SK-N-SH (cell line): ENCODE measurements at regions not wholly inside any gene's neighbourhood (a gene's known extent, or its start where the extent isn't known, plus 50 kb on each side); places are given as distances from the start of the nearest gene placed in this dataset.

Experiments used
- CTCF ChIA-PET: fragments of 300-600, 350-600 bp; formaldehyde crosslinking; extraction: SDS; loops from one replicate; lab custom pipeline; 2021; lab: Yijun Ruan, JAX
- POLR2A ChIA-PET: fragments of 350-600 bp; sonication (Branson Sonifier 250); formaldehyde crosslinking; extraction: SDS; loops from one replicate; lab custom pipeline; 2020; ENCODE audit warnings: antibody characterized with exemption, inconsistent platforms; lab: Yijun Ruan, JAX
- DNase-seq: peaks from one replicate; pipeline ENCODE4 v3.0.0; 2012
- H2AFZ ChIP-seq: fragments of 200-600 bp; sonication (generic); 2 replicates; pipeline ENCODE4 v1.8.1; 2016; ENCODE audit warnings: antibody characterized with exemption, mild to moderate bottlenecking, low read depth
- H3F3A ChIP-seq: fragments of 200-600 bp; sonication (generic); replicated peaks from 2 replicates; pipeline ENCODE3; 2016; ENCODE audit warnings: antibody characterized with exemption, mild to moderate bottlenecking; ENCODE audit not compliant: insufficient read depth
- H3K27ac ChIP-seq, 2 experiments: fragments of 200-500 bp in 1 of 2; fragments of 200-600 bp in 1 of 2; sonication (Bioruptor generic) in 1 of 2; sonication (generic), shearing (Covaris generic) in 1 of 2; 2 replicates each; pipeline versions ENCODE4 v1.5.1 to v1.6.1; 2014 to 2016; ENCODE audit warnings: low read depth in 2 of 2, inconsistent platforms in 1 of 2, low read length in 1 of 2, mild to moderate bottlenecking in 1 of 2, mixed read lengths in 1 of 2
- H3K27me3 ChIP-seq: fragments of 200-600 bp; sonication (generic), shearing (Covaris generic); 2 replicates; pipeline ENCODE4 v1.6.1; 2016; ENCODE audit warnings: mixed run types; ENCODE audit not compliant: insufficient read depth
- H3K36me3 ChIP-seq, 2 experiments: fragments of 200-500 bp in 1 of 2; fragments of 200-600 bp in 1 of 2; sonication (Bioruptor generic) in 1 of 2; sonication (generic) in 1 of 2; replicated peaks in 1 of 2; 2 replicates each; pipeline versions ENCODE3 to v1.5.1; 2014 to 2016; ENCODE audit warnings: low read length in 1 of 2, mild to moderate bottlenecking in 1 of 2; ENCODE audit not compliant: insufficient read depth in 2 of 2, control insufficient read depth in 1 of 2
- H3K4me1 ChIP-seq, 2 experiments: fragments of 200-500 bp in 1 of 2; fragments of 200-600 bp in 1 of 2; sonication (Bioruptor generic) in 1 of 2; sonication (generic), shearing (Covaris generic) in 1 of 2; 2 replicates each; pipeline versions ENCODE4 v1.5.1 to v1.6.1; 2014 to 2016; ENCODE audit warnings: low read depth in 1 of 2, low read length in 1 of 2, mixed run types in 1 of 2; ENCODE audit not compliant: insufficient read depth in 2 of 2, control insufficient read depth in 1 of 2
- H3K4me2 ChIP-seq: fragments of 200-600 bp; sonication (generic), shearing (Covaris generic); 2 replicates; pipeline ENCODE4 v1.6.1; 2017; ENCODE audit warnings: mixed run types
- H3K4me3 ChIP-seq, 2 experiments: fragments of 200-500 bp in 1 of 2; fragments of 200-600 bp in 1 of 2; sonication (Bioruptor generic) in 1 of 2; sonication (generic), shearing (Covaris generic) in 1 of 2; 2 replicates each; pipeline versions ENCODE4 v1.5.1 to v1.8.1; 2014 to 2016; ENCODE audit warnings: low read depth in 2 of 2, inconsistent platforms in 1 of 2, low read length in 1 of 2, mild to moderate bottlenecking in 1 of 2, mixed read lengths in 1 of 2, moderate library complexity in 1 of 2
- H3K79me2 ChIP-seq: fragments of 200-600 bp; sonication (generic); 2 replicates; pipeline ENCODE4 v1.8.1; 2017; ENCODE audit warnings: mild to moderate bottlenecking; ENCODE audit not compliant: insufficient read depth
- H3K9ac ChIP-seq: fragments of 200-600 bp; sonication (generic); 2 replicates; pipeline ENCODE4 v1.6.1; 2017; ENCODE audit warnings: mixed run types
- H3K9me2 ChIP-seq: fragments of 200-600 bp; sonication (generic); 2 replicates; pipeline ENCODE4 v1.6.1; 2017; ENCODE audit warnings: mixed run types
- H3K9me3 ChIP-seq: fragments of 200-600 bp; sonication (generic); 2 replicates; pipeline ENCODE4 v1.6.1; 2017; ENCODE audit warnings: mixed run types, mild to moderate bottlenecking, moderate library complexity
- H4K20me1 ChIP-seq: fragments of 200-600 bp; sonication (generic); 2 replicates; pipeline ENCODE4 v1.6.1; 2017; ENCODE audit warnings: mild to moderate bottlenecking, mixed run types; ENCODE audit not compliant: insufficient read depth
- ELF1 ChIP-seq: IDR thresholded peaks from 2 replicates; pipeline ENCODE4 v1.4.0; 2012
- EZH2phosphoT487 ChIP-seq: fragments of 200-600 bp; sonication (generic); IDR thresholded peaks from 2 replicates; pipeline ENCODE4 v1.6.1; 2017; ENCODE audit warnings: low read depth, mixed run types, mild to moderate bottlenecking, antibody characterized with exemption, moderate library complexity, borderline replicate concordance
- FOSL2 ChIP-seq: IDR thresholded peaks from 2 replicates; pipeline ENCODE4 v1.4.0; 2012; ENCODE audit warnings: low read depth, mild to moderate bottlenecking, moderate library complexity, borderline replicate concordance
- FOXJ3 ChIP-seq: sonication (generic); formaldehyde crosslinking; IDR thresholded peaks from 2 replicates; pipeline ENCODE4 v1.5.1; 2020; ENCODE audit warnings: mild to moderate bottlenecking, missing genetic modification reagents
- IRF3 ChIP-seq: fragments of 150-350 bp; IDR thresholded peaks from 2 replicates; pipeline ENCODE4 v1.6.1; 2016; ENCODE audit warnings: mild to moderate bottlenecking, low read depth, low read length
- JUND ChIP-seq: IDR thresholded peaks from 2 replicates; pipeline ENCODE4 v1.4.0; 2012
- MEF2A ChIP-seq: IDR thresholded peaks from 2 replicates; pipeline ENCODE4 v1.4.0; 2012; ENCODE audit warnings: low read depth, borderline replicate concordance
- MXI1 ChIP-seq: IDR thresholded peaks from 2 replicates; pipeline ENCODE4 v1.6.1; 2012; ENCODE audit warnings: mild to moderate bottlenecking, low read depth, low read length, improper control_type of control experiment
- NFIC ChIP-seq: IDR thresholded peaks from 2 replicates; pipeline ENCODE4 v1.4.0; 2012; ENCODE audit warnings: borderline replicate concordance
- RCOR1 ChIP-seq: fragments of 150-350 bp; IDR thresholded peaks from 2 replicates; pipeline ENCODE4 v1.6.1; 2017; ENCODE audit warnings: antibody characterized with exemption, low read length
- RXRA ChIP-seq: IDR thresholded peaks from 2 replicates; pipeline ENCODE4 v1.4.0; 2012; ENCODE audit warnings: low read depth, mild to moderate bottlenecking, borderline replicate concordance
- USF1 ChIP-seq: IDR thresholded peaks from 2 replicates; pipeline ENCODE4 v1.4.0; 2012; ENCODE audit warnings: low read depth, borderline replicate concordance
- USF2 ChIP-seq: fragments of 150-350 bp; IDR thresholded peaks from 2 replicates; pipeline ENCODE4 v1.6.1; 2017; ENCODE audit warnings: antibody characterized with exemption, low read length, low read depth, borderline replicate concordance
- YY1 ChIP-seq: IDR thresholded peaks from 2 replicates; pipeline ENCODE4 v1.4.0; 2012; ENCODE audit warnings: low read depth, mild to moderate bottlenecking
- WGBS: methylation state at CpG from one replicate; pipeline ENCODE4 v1.1.6; 2017; ENCODE audit warnings: low lambda C conversion rate; 5-methylcytosine and 5-hydroxymethylcytosine counted together

- DNase-seq = no peak
- 72% methylated on average over 10 of the region's 10 CpGs for WGBS
- H3K27me3 ChIP-seq = no peaks in the 10 kb centered on the region; the same call in 1 of the 2 replicates
- no peaks in the 10 kb centered on the region for H3K4me1 ChIP-seq
- no peak overlapping the region for H3K4me2 ChIP-seq
- no peaks in the 10 kb centered on the region for H4K20me1 ChIP-seq
- H3F3A ChIP-seq = peaks cover 7% of the 10 kb centered on the region
- no peaks in the 10 kb centered on the region for H3K9me3 ChIP-seq
- ChIA-PET POLR2A (no interaction called here), CTCF (interaction anchor here (1.1 to 2.5 kb wide), 3 partner anchors 9 to 16 kb away, joined by 3 to 6 read pairs (median 5); no protein-coding TSS in a partner anchor)
- H3K9ac ChIP-seq = no peak overlapping the region
- no peaks in the 10 kb centered on the region for H3K79me2 ChIP-seq
- no peak for TF ChIP-seq IRF3
- no peak for TF ChIP-seq USF2
- no peak for TF ChIP-seq EZH2phosphoT487
- no peak for TF ChIP-seq RCOR1
- TF ChIP-seq MXI1 = no peak
- no peak for TF ChIP-seq YY1
- TF ChIP-seq JUND = no peak
- no peak for TF ChIP-seq NFIC
- no peak for TF ChIP-seq ELF1
- TF ChIP-seq FOSL2 = no peak
- no peak for TF ChIP-seq USF1
- no peak for TF ChIP-seq RXRA
- no peak for TF ChIP-seq MEF2A
- no peak for TF ChIP-seq FOXJ3 (CRISPR knock-in tag)
- no peak overlapping the region for H3K4me3 ChIP-seq
- H3K9me2 ChIP-seq = no peaks in the 10 kb centered on the region
- no peak overlapping the region for H2AFZ ChIP-seq
- no peaks in the 10 kb centered on the region for H3K36me3 ChIP-seq
- no peak overlapping the region for H3K27ac ChIP-seq
These were observed 85.4 kb upstream of the ETV6 start for GRCh38 chr12:11563785-11564739.
